HepG2 (cell line): ENCODE measurements at regions not wholly inside any gene's neighbourhood (a gene's known extent, or its start where the extent isn't known, plus 50 kb on each side); places are given as distances from the start of the nearest gene placed in this dataset.

Source experiments
- ATAC-seq: fragments of 200-7000 bp; cut with Tn5 transposase; 3 replicates; pipeline ENCODE4 v1.9.1; 2020; ENCODE audit warnings: mild to moderate bottlenecking, moderate library complexity
- BruUV-seq: library from RNA; stranded (reverse); fragments of 400-500 nt; replicated peaks from 2 replicates; lab custom pipeline; 2021; lab: Mats Ljungman, UMichigan
- CTCF ChIA-PET: fragments of 300-600 bp; formaldehyde crosslinking; extraction: SDS; loops from one replicate; lab custom pipeline; 2021; ENCODE audit warnings: low total read pairs, inconsistent platforms, low intra/inter-chr PET ratio; lab: Yijun Ruan, JAX
- POLR2A ChIA-PET: fragments of 350-600 bp; sonication (Branson Sonifier 250); formaldehyde crosslinking; loops from one replicate; lab custom pipeline; 2020; ENCODE audit warnings: antibody characterized with exemption, inconsistent platforms; lab: Yijun Ruan, JAX
- DNase-seq: peaks from one replicate; pipeline ENCODE4 v3.0.0-alpha.2; 2015; ENCODE audit warnings: low spot score
- FAIRE-seq: peaks from 3 replicates; lab custom pipeline; 2011; peaks lifted over from hg19 to GRCh38; lab: Jason Lieb, UNC
- H2AFZ ChIP-seq: one replicate; pipeline ENCODE4 v1.6.1; 2011; ENCODE audit warnings: low read length, inconsistent platforms
- H3K27ac ChIP-seq: fragments of 300-600 bp; 3 replicates; pipeline ENCODE4 v1.8.0; 2011; ENCODE audit warnings: mixed run types, mild to moderate bottlenecking, mixed read lengths, low read length, inconsistent platforms; ENCODE audit not compliant: insufficient read depth; ENCODE audit errors: extremely low read length
- H3K27me3 ChIP-seq, 2 experiments: fragments of 200-600 bp in 1 of 2; 2 replicates in 1 of 2; 3 replicates in 1 of 2; pipeline versions ENCODE4 v1.6.0 to v1.8.0; 2011; ENCODE audit warnings: low read length in 2 of 2, mild to moderate bottlenecking in 2 of 2, moderate library complexity in 2 of 2, inconsistent platforms in 1 of 2; ENCODE audit not compliant: insufficient read depth in 2 of 2, control insufficient read depth in 1 of 2
- H3K36me3 ChIP-seq, 2 experiments: fragments of 200-600 bp in 1 of 2; replicated peaks in 1 of 2; 2 replicates in 1 of 2; 3 replicates in 1 of 2; pipeline versions ENCODE4 v1.5.1 to v1.8.0; 2011; ENCODE audit warnings: low read length in 2 of 2, inconsistent platforms in 1 of 2; ENCODE audit not compliant: insufficient read depth in 2 of 2, control insufficient read depth in 1 of 2
- H3K4me1 ChIP-seq: 2 replicates; pipeline ENCODE4 v1.5.1; 2012; ENCODE audit warnings: low read length, inconsistent platforms; ENCODE audit not compliant: insufficient read depth
- H3K4me2 ChIP-seq: 2 replicates; pipeline ENCODE4 v1.6.0; 2011; ENCODE audit warnings: low read depth, low read length, inconsistent platforms
- H3K4me3 ChIP-seq, 3 experiments: fragments of 200-600 bp in 1 of 3; sonication (generic), shearing (Covaris generic) in 1 of 3; replicated peaks in 1 of 3; 2 replicates each; pipeline ENCODE4 v1.5.1; 2011 to 2016; ENCODE audit warnings: low read length in 3 of 3, inconsistent platforms in 2 of 3, low read depth in 2 of 3, mild to moderate bottlenecking in 2 of 3, control low read depth in 1 of 3, mixed read lengths in 1 of 3; ENCODE audit not compliant: insufficient read depth in 1 of 3
- H3K79me2 ChIP-seq: one replicate; pipeline ENCODE4 v1.6.1; 2011; ENCODE audit warnings: low read length, inconsistent platforms; ENCODE audit not compliant: insufficient read depth
- H3K9ac ChIP-seq: 2 replicates; pipeline ENCODE4 v1.6.0; 2011; ENCODE audit warnings: mild to moderate bottlenecking, low read depth, low read length, inconsistent platforms; ENCODE audit not compliant: insufficient read depth
- H3K9me3 ChIP-seq: 2 replicates; pipeline ENCODE4 v1.5.1; 2012; ENCODE audit warnings: mild to moderate bottlenecking, low read length
- H4K20me1 ChIP-seq: 2 replicates; pipeline ENCODE4 v1.6.0; 2011; ENCODE audit warnings: inconsistent platforms, mild to moderate bottlenecking, low read length, moderate library complexity; ENCODE audit not compliant: insufficient read depth
- AHR ChIP-seq: IDR thresholded peaks from 2 replicates; pipeline ENCODE4 v1.6.1; 2018; ENCODE audit warnings: missing genetic modification reagents, missing compliant biosample characterization
- BORCS8-MEF2B ChIP-seq: sonication (generic); formaldehyde crosslinking; IDR thresholded peaks from 2 replicates; pipeline ENCODE4 v1.8.0; 2022; ENCODE audit warnings: mild to moderate bottlenecking, missing genetic modification reagents
- EZH2 ChIP-seq: conservative IDR thresholded peaks from 2 replicates; pipeline ENCODE4 v1.6.1; 2012; ENCODE audit warnings: mild to moderate bottlenecking, low read depth, low read length, moderate library complexity
- MED1 ChIP-seq: sonication (generic); formaldehyde crosslinking; IDR thresholded peaks from 2 replicates; pipeline ENCODE4 v1.4.0; 2020; ENCODE audit warnings: missing genetic modification reagents
- POLR2G ChIP-seq: fragments of 200-400 bp; formaldehyde crosslinking; IDR thresholded peaks from 2 replicates; pipeline ENCODE4 v1.6.1; 2018; ENCODE audit warnings: mild to moderate bottlenecking, low read depth, low read length, moderate library complexity
- ZFP36L2 ChIP-seq: sonication (generic); formaldehyde crosslinking; IDR thresholded peaks from 2 replicates; pipeline ENCODE4 v1.4.0; 2020; ENCODE audit warnings: missing genetic modification reagents
- ZFP37 ChIP-seq: sonication (generic); formaldehyde crosslinking; IDR thresholded peaks from 2 replicates; pipeline ENCODE4 v1.4.0; 2020; ENCODE audit warnings: missing genetic modification reagents, borderline replicate concordance
- ZNF136 ChIP-seq: sonication (generic); formaldehyde crosslinking; IDR thresholded peaks from 2 replicates; pipeline ENCODE4 v1.8.1; 2022; ENCODE audit warnings: low read depth, mild to moderate bottlenecking, moderate library complexity, missing genetic modification reagents
- ZNF451 ChIP-seq: sonication (generic); formaldehyde crosslinking; IDR thresholded peaks from 2 replicates; pipeline ENCODE4 v1.5.0; 2020; ENCODE audit warnings: mild to moderate bottlenecking, missing genetic modification reagents
- ZNF468 ChIP-seq: sonication (generic); formaldehyde crosslinking; IDR thresholded peaks from 2 replicates; pipeline ENCODE4 v1.8.0; 2022; ENCODE audit warnings: mild to moderate bottlenecking, moderate library complexity, missing genetic modification reagents
- WGBS: methylation state at CpG from one replicate; pipeline ENCODE4 v1.1.6; 2017; ENCODE audit warnings: low lambda C conversion rate; 5-methylcytosine and 5-hydroxymethylcytosine counted together
- in situ Hi-C: cut with HindIII; loops from 2 replicates; pipeline ENCODE4 v1.10.0; 2017; ENCODE audit warnings: low pct_unique_long_range_greater_than_20kb; ENCODE audit not compliant: extremely low pct_ligation_motif_present
- intact Hi-C: fragments of 100-400 bp; cut with micrococcal nuclease; formaldehyde crosslinking; loops from one replicate; pipeline ENCODE4 v1.10.0; 2022; ENCODE audit not compliant: unreplicated experiment
- TF ChIP-seq, protein P1 (sequence below): sonication (generic); formaldehyde crosslinking; IDR thresholded peaks from 2 replicates; pipeline ENCODE4 v1.5.0; 2020; ENCODE audit warnings: missing genetic modification reagents
- TF ChIP-seq, protein P2 (sequence below): sonication (generic); formaldehyde crosslinking; IDR thresholded peaks from 2 replicates; pipeline ENCODE4 v1.4.0; 2020; ENCODE audit warnings: low read depth, mild to moderate bottlenecking, missing genetic modification reagents
- TF ChIP-seq, protein P3 (sequence below): sonication (generic); formaldehyde crosslinking; IDR thresholded peaks from 2 replicates; pipeline ENCODE4 v1.4.0; 2020; ENCODE audit warnings: missing genetic modification reagents, borderline replicate concordance
- TF ChIP-seq, protein P4 (sequence below): sonication (generic); formaldehyde crosslinking; IDR thresholded peaks from 2 replicates; pipeline ENCODE4 v1.9.0; 2021; ENCODE audit warnings: mild to moderate bottlenecking, missing genetic modification reagents

DNA sequence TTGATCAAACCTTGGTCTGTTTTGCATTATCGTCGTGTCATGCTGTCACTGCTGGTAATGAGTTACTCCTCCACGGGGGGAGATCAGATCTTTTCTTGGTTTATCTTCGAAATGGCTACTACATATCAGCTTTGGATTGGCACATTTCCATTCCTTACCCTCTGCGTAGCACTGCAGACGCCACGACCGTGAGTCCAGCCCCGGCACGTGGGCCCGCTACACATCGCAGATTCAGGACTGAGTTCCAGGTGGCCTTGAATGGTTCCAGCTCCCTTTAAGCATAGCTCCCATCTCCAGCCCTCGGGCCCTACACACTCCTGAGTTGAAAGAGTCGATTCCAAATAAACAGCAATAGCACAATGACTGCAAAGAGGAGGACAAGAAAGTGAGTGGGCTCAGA, 238.6 kb upstream of the PFKP start:
- in situ Hi-C loops = no loop called here

More for the DNA sequence above, 238.6 kb upstream of the PFKP start:
- Histone ChIP-seq H2AFZ (no peak overlapping the region), H3K9me3 (no peaks in the 10 kb centered on the region), H3K4me2 (no peak overlapping the region), H4K20me1 (no peaks in the 10 kb centered on the region), H3K27ac (no peak overlapping the region), H3K4me3 (no peak overlapping the region), H3K9ac (no peak overlapping the region), H3K36me3 (no peaks in the 10 kb centered on the region), H3K4me1 (no peaks in the 10 kb centered on the region), H3K27me3 (no peaks in the 10 kb centered on the region; a peak in 1 of 5 replicates), H3K79me2 (no peaks in the 10 kb centered on the region)
- ChIA-PET POLR2A (no interaction called here), CTCF (no interaction called here)
- intact Hi-C loops = no loop called here
- DNase-seq (no peak), FAIRE-seq (no peak), ATAC-seq (no peak)
- no peak for TF ChIP-seq MED1 (CRISPR knock-in tag)
- no peak for TF ChIP-seq ZNF451 (CRISPR knock-in tag)
- no peak for TF ChIP-seq ZNF468 (CRISPR knock-in tag)
- TF ChIP-seq BORCS8-MEF2B = no peak
- TF ChIP-seq, protein P1, sequence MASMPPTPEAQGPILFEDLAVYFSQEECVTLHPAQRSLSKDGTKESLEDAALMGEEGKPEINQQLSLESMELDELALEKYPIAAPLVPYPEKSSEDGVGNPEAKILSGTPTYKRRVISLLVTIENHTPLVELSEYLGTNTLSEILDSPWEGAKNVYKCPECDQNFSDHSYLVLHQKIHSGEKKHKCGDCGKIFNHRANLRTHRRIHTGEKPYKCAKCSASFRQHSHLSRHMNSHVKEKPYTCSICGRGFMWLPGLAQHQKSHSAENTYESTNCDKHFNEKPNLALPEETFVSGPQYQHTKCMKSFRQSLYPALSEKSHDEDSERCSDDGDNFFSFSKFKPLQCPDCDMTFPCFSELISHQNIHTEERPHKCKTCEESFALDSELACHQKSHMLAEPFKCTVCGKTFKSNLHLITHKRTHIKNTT (CRISPR knock-in tag) = no peak
- TF ChIP-seq ZFP36L2 (CRISPR knock-in tag) = no peak
- TF ChIP-seq, protein P2, sequence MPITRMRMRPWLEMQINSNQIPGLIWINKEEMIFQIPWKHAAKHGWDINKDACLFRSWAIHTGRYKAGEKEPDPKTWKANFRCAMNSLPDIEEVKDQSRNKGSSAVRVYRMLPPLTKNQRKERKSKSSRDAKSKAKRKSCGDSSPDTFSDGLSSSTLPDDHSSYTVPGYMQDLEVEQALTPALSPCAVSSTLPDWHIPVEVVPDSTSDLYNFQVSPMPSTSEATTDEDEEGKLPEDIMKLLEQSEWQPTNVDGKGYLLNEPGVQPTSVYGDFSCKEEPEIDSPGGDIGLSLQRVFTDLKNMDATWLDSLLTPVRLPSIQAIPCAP = no peak
- TF ChIP-seq, protein P3, sequence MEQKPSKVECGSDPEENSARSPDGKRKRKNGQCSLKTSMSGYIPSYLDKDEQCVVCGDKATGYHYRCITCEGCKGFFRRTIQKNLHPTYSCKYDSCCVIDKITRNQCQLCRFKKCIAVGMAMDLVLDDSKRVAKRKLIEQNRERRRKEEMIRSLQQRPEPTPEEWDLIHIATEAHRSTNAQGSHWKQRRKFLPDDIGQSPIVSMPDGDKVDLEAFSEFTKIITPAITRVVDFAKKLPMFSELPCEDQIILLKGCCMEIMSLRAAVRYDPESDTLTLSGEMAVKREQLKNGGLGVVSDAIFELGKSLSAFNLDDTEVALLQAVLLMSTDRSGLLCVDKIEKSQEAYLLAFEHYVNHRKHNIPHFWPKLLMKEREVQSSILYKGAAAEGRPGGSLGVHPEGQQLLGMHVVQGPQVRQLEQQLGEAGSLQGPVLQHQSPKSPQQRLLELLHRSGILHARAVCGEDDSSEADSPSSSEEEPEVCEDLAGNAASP = no peak
- TF ChIP-seq, protein P4, sequence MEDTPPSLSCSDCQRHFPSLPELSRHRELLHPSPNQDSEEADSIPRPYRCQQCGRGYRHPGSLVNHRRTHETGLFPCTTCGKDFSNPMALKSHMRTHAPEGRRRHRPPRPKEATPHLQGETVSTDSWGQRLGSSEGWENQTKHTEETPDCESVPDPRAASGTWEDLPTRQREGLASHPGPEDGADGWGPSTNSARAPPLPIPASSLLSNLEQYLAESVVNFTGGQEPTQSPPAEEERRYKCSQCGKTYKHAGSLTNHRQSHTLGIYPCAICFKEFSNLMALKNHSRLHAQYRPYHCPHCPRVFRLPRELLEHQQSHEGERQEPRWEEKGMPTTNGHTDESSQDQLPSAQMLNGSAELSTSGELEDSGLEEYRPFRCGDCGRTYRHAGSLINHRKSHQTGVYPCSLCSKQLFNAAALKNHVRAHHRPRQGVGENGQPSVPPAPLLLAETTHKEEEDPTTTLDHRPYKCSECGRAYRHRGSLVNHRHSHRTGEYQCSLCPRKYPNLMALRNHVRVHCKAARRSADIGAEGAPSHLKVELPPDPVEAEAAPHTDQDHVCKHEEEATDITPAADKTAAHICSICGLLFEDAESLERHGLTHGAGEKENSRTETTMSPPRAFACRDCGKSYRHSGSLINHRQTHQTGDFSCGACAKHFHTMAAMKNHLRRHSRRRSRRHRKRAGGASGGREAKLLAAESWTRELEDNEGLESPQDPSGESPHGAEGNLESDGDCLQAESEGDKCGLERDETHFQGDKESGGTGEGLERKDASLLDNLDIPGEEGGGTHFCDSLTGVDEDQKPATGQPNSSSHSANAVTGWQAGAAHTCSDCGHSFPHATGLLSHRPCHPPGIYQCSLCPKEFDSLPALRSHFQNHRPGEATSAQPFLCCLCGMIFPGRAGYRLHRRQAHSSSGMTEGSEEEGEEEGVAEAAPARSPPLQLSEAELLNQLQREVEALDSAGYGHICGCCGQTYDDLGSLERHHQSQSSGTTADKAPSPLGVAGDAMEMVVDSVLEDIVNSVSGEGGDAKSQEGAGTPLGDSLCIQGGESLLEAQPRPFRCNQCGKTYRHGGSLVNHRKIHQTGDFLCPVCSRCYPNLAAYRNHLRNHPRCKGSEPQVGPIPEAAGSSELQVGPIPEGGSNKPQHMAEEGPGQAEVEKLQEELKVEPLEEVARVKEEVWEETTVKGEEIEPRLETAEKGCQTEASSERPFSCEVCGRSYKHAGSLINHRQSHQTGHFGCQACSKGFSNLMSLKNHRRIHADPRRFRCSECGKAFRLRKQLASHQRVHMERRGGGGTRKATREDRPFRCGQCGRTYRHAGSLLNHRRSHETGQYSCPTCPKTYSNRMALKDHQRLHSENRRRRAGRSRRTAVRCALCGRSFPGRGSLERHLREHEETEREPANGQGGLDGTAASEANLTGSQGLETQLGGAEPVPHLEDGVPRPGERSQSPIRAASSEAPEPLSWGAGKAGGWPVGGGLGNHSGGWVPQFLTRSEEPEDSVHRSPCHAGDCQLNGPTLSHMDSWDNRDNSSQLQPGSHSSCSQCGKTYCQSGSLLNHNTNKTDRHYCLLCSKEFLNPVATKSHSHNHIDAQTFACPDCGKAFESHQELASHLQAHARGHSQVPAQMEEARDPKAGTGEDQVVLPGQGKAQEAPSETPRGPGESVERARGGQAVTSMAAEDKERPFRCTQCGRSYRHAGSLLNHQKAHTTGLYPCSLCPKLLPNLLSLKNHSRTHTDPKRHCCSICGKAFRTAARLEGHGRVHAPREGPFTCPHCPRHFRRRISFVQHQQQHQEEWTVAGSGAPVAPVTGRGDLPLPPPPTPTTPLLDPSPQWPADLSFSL = no peak
- TF ChIP-seq ZNF136 = no peak
- no peak for TF ChIP-seq ZFP37 (CRISPR knock-in tag)
- TF ChIP-seq AHR (CRISPR knock-in tag) = no peak
- TF ChIP-seq EZH2 = no peak
- no peak for TF ChIP-seq POLR2G
- WGBS = 20% methylated on average over 14 of the region's 14 CpGs
- BruUV-seq = no TSS peak
